ENCODE measurements at regions not wholly inside any gene's neighbourhood (a gene's known extent, or its start where the extent isn't known, plus 50 kb on each side); places are given as distances from the start of the nearest gene placed in this dataset.

- TF ChIP-seq CTCF (IDR thresholded peaks at IDR 0.05) (no peak), EZH2 (IDR thresholded peaks at IDR 0.05; ENCODE audit: borderline replicate concordance, insufficient read depth, low read depth, low read length, poor library complexity, severe bottlenecking) (no peak)
Measured at GRCh38 chr6:73903155-73903554, 207.2 kb downstream of the CD109 start.
